IMR-90 (cell line): ENCODE measurements at regions not wholly inside any gene's neighbourhood (a gene's known extent, or its start where the extent isn't known, plus 50 kb on each side); places are given as distances from the start of the nearest gene placed in this dataset.

Experiments used
- ATAC-seq: fragments of 200-7000 bp; cut with Tn5 transposase; 2 replicates; pipeline ENCODE4 v1.9.1; 2020; ENCODE audit warnings: low read depth, mild to moderate bottlenecking, moderate library complexity
- BruUV-seq: library from RNA; stranded (reverse); fragments of 400-500 nt; replicated peaks from 2 replicates; lab custom pipeline; 2021; lab: Mats Ljungman, UMichigan
- CTCF ChIA-PET: fragments of 300-600 bp; formaldehyde crosslinking; extraction: SDS; loops from one replicate; lab custom pipeline; 2021; ENCODE audit warnings: antibody characterized with exemption; lab: Yijun Ruan, JAX
- POLR2A ChIA-PET: fragments of 300-600 bp; sonication (Branson Sonifier 250); formaldehyde crosslinking; loops from one replicate; lab custom pipeline; 2022; ENCODE audit warnings: antibody characterized with exemption; ENCODE audit not compliant: unreplicated experiment; lab: Charles Lee
- DNase-seq: peaks from one replicate; pipeline ENCODE4 v3.0.0; 2013
- H2AFZ ChIP-seq: replicated peaks from 2 replicates; pipeline ENCODE3; 2013; ENCODE audit warnings: low read length, mild to moderate bottlenecking; ENCODE audit not compliant: poor library complexity
- H2AK5ac ChIP-seq: 2 replicates; pipeline ENCODE4 v1.6.1; 2013; ENCODE audit warnings: low read depth, low read length, inconsistent platforms
- H2AK9ac ChIP-seq: replicated peaks from 2 replicates; pipeline ENCODE3; 2013; ENCODE audit warnings: mild to moderate bottlenecking, low read depth, low read length, moderate library complexity; ENCODE audit not compliant: poor library complexity
- H2BK120ac ChIP-seq: 2 replicates; pipeline ENCODE4 v1.6.1; 2013; ENCODE audit warnings: low read depth, low read length, inconsistent platforms
- H2BK15ac ChIP-seq: 3 replicates; pipeline ENCODE4 v1.6.1; 2013; ENCODE audit warnings: low read depth, low read length, inconsistent platforms
- H2BK20ac ChIP-seq: 2 replicates; pipeline ENCODE4 v1.6.1; 2013; ENCODE audit warnings: low read depth, mild to moderate bottlenecking, inconsistent platforms, low read length, moderate library complexity
- H2BK5ac ChIP-seq: 2 replicates; pipeline ENCODE4 v1.6.1; 2013; ENCODE audit warnings: mild to moderate bottlenecking, low read depth, low read length, inconsistent platforms; ENCODE audit not compliant: poor library complexity, severe bottlenecking
- H3K14ac ChIP-seq: replicated peaks from 2 replicates; pipeline ENCODE4 v1.6.1; 2013; ENCODE audit warnings: low read depth, low read length, inconsistent platforms
- H3K18ac ChIP-seq: 2 replicates; pipeline ENCODE4 v1.6.1; 2013; ENCODE audit warnings: low read depth, low read length, control low read depth
- H3K23ac ChIP-seq: 2 replicates; pipeline ENCODE4 v1.6.1; 2013; ENCODE audit warnings: low read depth, low read length, inconsistent platforms
- H3K27ac ChIP-seq: 2 replicates; pipeline ENCODE4 v1.5.1; 2013; ENCODE audit warnings: mild to moderate bottlenecking, control low read depth, low read length; ENCODE audit not compliant: insufficient read depth
- H3K27me3 ChIP-seq: 2 replicates; pipeline ENCODE4 v1.6.1; 2013; ENCODE audit warnings: low read length; ENCODE audit not compliant: control insufficient read depth, insufficient read depth
- H3K36me3 ChIP-seq: 2 replicates; pipeline ENCODE4 v1.6.1; 2013; ENCODE audit warnings: low read length, mixed read lengths; ENCODE audit not compliant: control insufficient read depth, insufficient read depth
- H3K4ac ChIP-seq: 2 replicates; pipeline ENCODE4 v1.6.1; 2013; ENCODE audit warnings: low read depth, low read length, inconsistent platforms
- H3K4me1 ChIP-seq: 2 replicates; pipeline ENCODE4 v1.6.1; 2013; ENCODE audit warnings: low read length, mixed read lengths; ENCODE audit not compliant: control insufficient read depth, insufficient read depth
- H3K4me2 ChIP-seq: 2 replicates; pipeline ENCODE4 v1.6.1; 2013; ENCODE audit warnings: low read depth, mild to moderate bottlenecking, control low read depth, low read length, moderate library complexity
- H3K4me3 ChIP-seq: 2 replicates; pipeline ENCODE4 v1.5.1; 2013; ENCODE audit warnings: low read depth, mild to moderate bottlenecking, control low read depth, low read length, moderate library complexity; ENCODE audit not compliant: insufficient read depth
- H3K56ac ChIP-seq: 2 replicates; pipeline ENCODE4 v1.6.1; 2013; ENCODE audit warnings: low read length, inconsistent platforms; ENCODE audit not compliant: insufficient read depth; ENCODE audit errors: extremely low read depth
- H3K79me1 ChIP-seq, 2 experiments: 2 replicates each; pipeline ENCODE4 v1.6.1; 2013; ENCODE audit warnings: low read length in 2 of 2, inconsistent platforms in 1 of 2, low read depth in 1 of 2
- H3K9ac ChIP-seq: 2 replicates; pipeline ENCODE4 v1.6.1; 2013; ENCODE audit warnings: low read depth, low read length, control low read depth
- H3K9me1 ChIP-seq: 2 replicates; pipeline ENCODE4 v1.6.1; 2013; ENCODE audit warnings: low read length, inconsistent platforms; ENCODE audit not compliant: insufficient read depth
- H3K9me3 ChIP-seq: 2 replicates; pipeline ENCODE4 v1.6.1; 2013; ENCODE audit warnings: low read length; ENCODE audit not compliant: control insufficient read depth, insufficient read depth
- H4K20me1 ChIP-seq: 2 replicates; pipeline ENCODE4 v1.6.1; 2013; ENCODE audit warnings: low read length, inconsistent platforms; ENCODE audit not compliant: insufficient read depth
- H4K5ac ChIP-seq: 2 replicates; pipeline ENCODE4 v1.6.1; 2013; ENCODE audit warnings: mild to moderate bottlenecking, low read depth, low read length, control low read depth
- H4K8ac ChIP-seq, 2 experiments: 2 replicates each; pipeline ENCODE4 v1.6.1; 2013; ENCODE audit warnings: low read depth in 2 of 2, low read length in 2 of 2, control low read depth in 1 of 2, inconsistent platforms in 1 of 2
- H4K91ac ChIP-seq: 2 replicates; pipeline ENCODE4 v1.6.1; 2013; ENCODE audit warnings: low read depth, low read length, inconsistent platforms; ENCODE audit not compliant: insufficient read depth
- BHLHE40 ChIP-seq: fragments of 150-350 bp; IDR thresholded peaks from 2 replicates; pipeline ENCODE4 v1.6.1; 2016; ENCODE audit warnings: mild to moderate bottlenecking, low read depth, low read length
- CEBPB ChIP-seq: IDR thresholded peaks from 2 replicates; pipeline ENCODE4 v1.6.1; 2012; ENCODE audit warnings: low read depth, low read length, improper control_type of control experiment
- CHD1 ChIP-seq: IDR thresholded peaks from 2 replicates; pipeline ENCODE4 v1.6.1; 2012; ENCODE audit warnings: low read depth, low read length, improper control_type of control experiment
- CTCF ChIP-seq: conservative IDR thresholded peaks from 2 replicates; pipeline ENCODE4 v1.5.1; 2012; ENCODE audit warnings: mild to moderate bottlenecking, low read depth, low read length, improper control_type of control experiment
- ELK1 ChIP-seq: fragments of 150-350 bp; IDR thresholded peaks from 2 replicates; pipeline ENCODE4 v1.6.1; 2016; ENCODE audit warnings: low read depth, mild to moderate bottlenecking, low read length, moderate library complexity, borderline replicate concordance
- FOS ChIP-seq: fragments of 150-350 bp; IDR thresholded peaks from 2 replicates; pipeline ENCODE4 v1.6.1; 2016; ENCODE audit warnings: low read depth, low read length
- MAFK ChIP-seq: IDR thresholded peaks from 2 replicates; pipeline ENCODE4 v1.6.1; 2012; ENCODE audit warnings: low read depth, low read length, improper control_type of control experiment
- MAZ ChIP-seq: IDR thresholded peaks from 2 replicates; pipeline ENCODE4 v1.6.1; 2012; ENCODE audit warnings: low read depth, mild to moderate bottlenecking, low read length, improper control_type of control experiment, moderate library complexity, borderline replicate concordance
- MXI1 ChIP-seq: IDR thresholded peaks from 2 replicates; pipeline ENCODE4 v1.6.1; 2012; ENCODE audit warnings: low read depth, mild to moderate bottlenecking, low read length, moderate library complexity, borderline replicate concordance
- NFE2L2 ChIP-seq: fragments of 150-350 bp; IDR thresholded peaks from 2 replicates; pipeline ENCODE4 v1.6.1; 2016; ENCODE audit warnings: low read depth, mild to moderate bottlenecking, low read length
- POLR2A ChIP-seq: IDR thresholded peaks from 2 replicates; pipeline ENCODE4 v1.6.1; 2012; ENCODE audit warnings: mild to moderate bottlenecking, low read depth, low read length
- RAD21 ChIP-seq: IDR thresholded peaks from 2 replicates; pipeline ENCODE4 v1.6.1; 2012; ENCODE audit warnings: low read length, improper control_type of control experiment
- RCOR1 ChIP-seq: IDR thresholded peaks from 2 replicates; pipeline ENCODE4 v1.6.1; 2012; ENCODE audit warnings: mild to moderate bottlenecking, low read length, improper control_type of control experiment; ENCODE audit not compliant: insufficient replicate concordance
- RFX5 ChIP-seq: IDR thresholded peaks from 2 replicates; pipeline ENCODE4 v1.8.0; 2012; ENCODE audit warnings: low read depth, mild to moderate bottlenecking, low read length, moderate library complexity
- SMC3 ChIP-seq: fragments of 150-350 bp; IDR thresholded peaks from 2 replicates; pipeline ENCODE4 v1.6.1; 2016; ENCODE audit warnings: low read depth, mild to moderate bottlenecking, antibody characterized with exemption, low read length, moderate library complexity
- dilution Hi-C: fragments of 300-500 bp; cut with HindIII; formaldehyde crosslinking; loops from one replicate; pipeline ENCODE4 v1.14.3; 2018; ENCODE audit warnings: low sequenced_read_pairs; ENCODE audit not compliant: unreplicated experiment
- in situ Hi-C: fragments of 300-500 bp; cut with MboI; formaldehyde crosslinking; loops from 3 replicates; pipeline ENCODE4 v1.14.3; 2019; ENCODE audit warnings: low sequenced_read_pairs, inconsistent platforms, mixed read lengths
- intact Hi-C: fragments of 100-400 bp; cut with micrococcal nuclease; formaldehyde crosslinking; loops from 2 replicates; pipeline ENCODE4 v1.10.0; 2022
- TF ChIP-seq, protein P1 (sequence below): fragments of 150-350 bp; IDR thresholded peaks from 2 replicates; pipeline ENCODE4 v1.6.1; 2017; ENCODE audit warnings: mild to moderate bottlenecking, antibody characterized with exemption, low read length, low read depth

DNA sequence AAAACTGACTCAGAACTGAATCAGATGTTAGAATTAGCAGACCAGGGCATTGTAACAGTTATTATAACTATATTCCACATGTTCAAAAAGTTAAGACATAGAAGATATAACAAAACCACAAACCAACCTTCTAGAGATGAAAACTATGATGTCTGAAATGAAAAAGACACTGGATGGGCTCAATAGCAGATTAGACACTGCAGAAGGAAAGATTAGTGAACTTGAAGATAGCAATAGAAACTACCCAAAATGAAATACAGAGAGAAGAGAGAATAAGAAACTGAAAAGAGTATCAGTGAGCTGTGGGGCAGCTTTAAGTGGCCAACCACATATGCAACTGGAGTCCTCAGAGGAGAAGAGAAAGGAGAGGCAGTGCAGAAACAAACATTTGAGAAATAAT lies 132.0 kb upstream of the ATP2B2 start:
- H3K4me2 ChIP-seq, result no peak overlapping the region
- DNase-seq, result no peak
- no peaks in the 10 kb centered on the region for H3K36me3 ChIP-seq
- in situ Hi-C loops (no loop called here), intact Hi-C loops (no loop called here), dilution Hi-C loops (no loop called here)
- H3K4ac ChIP-seq, result no peak overlapping the region
- no peak overlapping the region for H3K9ac ChIP-seq
- no peaks in the 10 kb centered on the region for H3K79me1 ChIP-seq
- TF ChIP-seq MAZ (no peak), CHD1 (no peak), POLR2A (no peak), CTCF (no peak), RAD21 (no peak), NFE2L2 (no peak), RFX5 (no peak), SMC3 (no peak), MAFK (no peak), BHLHE40 (no peak), RCOR1 (no peak), ELK1 (no peak), FOS (no peak), CEBPB (no peak), MXI1 (no peak)
- TF ChIP-seq, protein P1, sequence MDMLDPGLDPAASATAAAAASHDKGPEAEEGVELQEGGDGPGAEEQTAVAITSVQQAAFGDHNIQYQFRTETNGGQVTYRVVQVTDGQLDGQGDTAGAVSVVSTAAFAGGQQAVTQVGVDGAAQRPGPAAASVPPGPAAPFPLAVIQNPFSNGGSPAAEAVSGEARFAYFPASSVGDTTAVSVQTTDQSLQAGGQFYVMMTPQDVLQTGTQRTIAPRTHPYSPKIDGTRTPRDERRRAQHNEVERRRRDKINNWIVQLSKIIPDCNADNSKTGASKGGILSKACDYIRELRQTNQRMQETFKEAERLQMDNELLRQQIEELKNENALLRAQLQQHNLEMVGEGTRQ, result no peak
- no peak overlapping the region for H3K4me3 ChIP-seq
- H4K91ac ChIP-seq, result no peak overlapping the region
- no peak overlapping the region for H2BK15ac ChIP-seq
- H3K4me1 ChIP-seq, result no peaks in the 10 kb centered on the region
- no peak overlapping the region for H2AK9ac ChIP-seq
- no peak for ATAC-seq
- H2AK5ac ChIP-seq, result no peak overlapping the region
- no peak overlapping the region for H3K23ac ChIP-seq
- H3K27ac ChIP-seq, result no peak overlapping the region
- H2AFZ ChIP-seq, result no peak overlapping the region
- no peak overlapping the region for H2BK120ac ChIP-seq
- H4K5ac ChIP-seq, result no peak overlapping the region
- no peaks in the 10 kb centered on the region for H3K9me3 ChIP-seq
- H3K14ac ChIP-seq, result no peak overlapping the region
- H3K27me3 ChIP-seq, result no peaks in the 10 kb centered on the region
- no peak overlapping the region for H4K8ac ChIP-seq
- H3K18ac ChIP-seq, result no peak overlapping the region
- no peak overlapping the region for H2BK20ac ChIP-seq
- POLR2A ChIA-PET, result no interaction called here
- no peak overlapping the region for H2BK5ac ChIP-seq
- no peaks in the 10 kb centered on the region for H4K20me1 ChIP-seq
- no peak overlapping the region for H3K56ac ChIP-seq
- BruUV-seq, result no TSS peak
- no peaks in the 10 kb centered on the region for H3K9me1 ChIP-seq
- CTCF ChIA-PET, result no interaction called here
